Spleen (tissue), 11 donors: ENCODE measurements at regions not wholly inside any gene's neighbourhood (a gene's known extent, or its start where the extent isn't known, plus 50 kb on each side); places are given as distances from the start of the nearest gene placed in this dataset.

Experiments used
- DNase-seq: peaks from one replicate; pipeline ENCODE4 v3.0.0-alpha.2; 2020
- H3K27ac ChIP-seq, 8 donors: fragments of 200-600 bp; sonication (generic) in 7 of 8; 1 replicate in 4 of 8; 2 replicates in 4 of 8; pipeline versions ENCODE4 v1.5.0 to v1.8.0; 2016 to 2021; ENCODE audit warnings: inconsistent platforms in 4 of 8, mild to moderate bottlenecking in 4 of 8, moderate library complexity in 1 of 8
- H3K27me3 ChIP-seq, 7 donors: fragments of 200-600 bp; sonication (generic) in 6 of 7; replicated peaks in 1 of 7; 1 replicate in 4 of 7; 2 replicates in 3 of 7; pipeline versions ENCODE4 v1.5.0 to v1.8.0; 2016 to 2021; ENCODE audit warnings: inconsistent platforms in 3 of 7, mild to moderate bottlenecking in 1 of 7
- H3K36me3 ChIP-seq, 6 donors: fragments of 200-600 bp; sonication (generic) in 5 of 6; 1 replicate in 4 of 6; 2 replicates in 2 of 6; pipeline versions ENCODE4 v1.5.0 to v1.8.0; 2016 to 2021; ENCODE audit warnings: inconsistent platforms in 2 of 6
- H3K4me1 ChIP-seq, 6 donors: fragments of 200-600 bp; sonication (generic) in 5 of 6; 1 replicate in 3 of 6; 2 replicates in 3 of 6; pipeline versions ENCODE4 v1.5.0 to v1.8.0; 2016 to 2021; ENCODE audit warnings: inconsistent platforms in 3 of 6
- H3K4me3 ChIP-seq, 8 donors: fragments of 200-600 bp; sonication (generic) in 7 of 8; 1 replicate in 4 of 8; 2 replicates in 4 of 8; pipeline versions ENCODE4 v1.5.0 to v1.8.0; 2016 to 2021; ENCODE audit warnings: inconsistent platforms in 4 of 8, mild to moderate bottlenecking in 4 of 8, moderate library complexity in 2 of 8
- H3K9me3 ChIP-seq, 8 donors: fragments of 200-600 bp; sonication (generic) in 7 of 8; 1 replicate in 4 of 8; 2 replicates in 4 of 8; pipeline versions ENCODE4 v1.5.0 to v1.8.0; 2016 to 2021; ENCODE audit warnings: inconsistent platforms in 4 of 8
- POLR2A ChIP-seq, 3 donors: fragments of 450-650 bp; IDR thresholded peaks; one replicate each; pipeline ENCODE4 v1.5.1; 2017; ENCODE audit warnings: antibody characterized with exemption in 3 of 3, mild to moderate bottlenecking in 1 of 3
- POLR2AphosphoS5 ChIP-seq, 3 donors: sonication (generic); formaldehyde crosslinking; IDR thresholded peaks; one replicate each; pipeline ENCODE4 v1.5.1; 2017; ENCODE audit warnings: antibody characterized with exemption in 3 of 3
- WGBS, 5 donors: extraction: QIAGEN DNeasy Blood & Tissue Kit in 3 of 5; methylation state at CpG; one replicate each; pipeline versions ENCODE4 v1.1.5 to v1.1.7; 2013 to 2018; 5-methylcytosine and 5-hydroxymethylcytosine counted together
- intact Hi-C: fragments of 100-400 bp; cut with DNase I; formaldehyde crosslinking; loops from one replicate; pipeline ENCODE4 v1.15.0; 2023; ENCODE audit warnings: low total_unique reads
- TF ChIP-seq, protein P1 (sequence below), 11 experiments: fragments of 200-600 bp in 7 of 11; fragments of 450-650 bp in 4 of 11; sonication (generic) in 4 of 11; IDR thresholded peaks in 8 of 11; conservative IDR thresholded peaks in 3 of 11; 1 replicate in 7 of 11; 2 replicates in 4 of 11; pipeline versions ENCODE4 v1.4.0 to v1.8.0; 2016 to 2021; ENCODE audit warnings: antibody characterized with exemption in 11 of 11, inconsistent platforms in 4 of 11, mild to moderate bottlenecking in 1 of 11
- donor health status: healthy with polysubstance abuse.
- donor health status: DM: no; HTN: no; CAD: no; lungs with moderate emphysema.
- donor health status: DM: no; HTN: no; CAD: no.
- donor health status: Bipolar disorder and iron deficiency.
- donor health status: healthy.
- donor health status: DM: no; HTN: no; CAD: no.
- donor health status: DM: yes; HTN: yes; CAD: no.

GRCh38 chr1:229810140-229810539 lies 184.1 kb downstream of the URB2 start:
- Histone ChIP-seq H3K4me1 (no peaks in the 10 kb centered on the region), H3K27me3 (peaks cover 0 to 11% (median 0%) of the 10 kb centered on the region in 7 donors), H3K27ac (no peak overlapping the region), H3K36me3 (no peaks in the 10 kb centered on the region), H3K9me3 (peaks cover under 1 to 46% (median 28%) of the 10 kb centered on the region in 8 donors), H3K4me3 (no peak overlapping the region)
- intact Hi-C loops: no loop called here
- 62 to 79% (median 76%) methylated on average over 1 of the region's 1 CpG for WGBS, 5 donors
- no peak for DNase-seq
- TF ChIP-seq POLR2AphosphoS5 (IDR thresholded peaks at IDR 0.05) (no peak), POLR2A (IDR thresholded peaks at IDR 0.05) (no peak)
- TF ChIP-seq, protein P1, sequence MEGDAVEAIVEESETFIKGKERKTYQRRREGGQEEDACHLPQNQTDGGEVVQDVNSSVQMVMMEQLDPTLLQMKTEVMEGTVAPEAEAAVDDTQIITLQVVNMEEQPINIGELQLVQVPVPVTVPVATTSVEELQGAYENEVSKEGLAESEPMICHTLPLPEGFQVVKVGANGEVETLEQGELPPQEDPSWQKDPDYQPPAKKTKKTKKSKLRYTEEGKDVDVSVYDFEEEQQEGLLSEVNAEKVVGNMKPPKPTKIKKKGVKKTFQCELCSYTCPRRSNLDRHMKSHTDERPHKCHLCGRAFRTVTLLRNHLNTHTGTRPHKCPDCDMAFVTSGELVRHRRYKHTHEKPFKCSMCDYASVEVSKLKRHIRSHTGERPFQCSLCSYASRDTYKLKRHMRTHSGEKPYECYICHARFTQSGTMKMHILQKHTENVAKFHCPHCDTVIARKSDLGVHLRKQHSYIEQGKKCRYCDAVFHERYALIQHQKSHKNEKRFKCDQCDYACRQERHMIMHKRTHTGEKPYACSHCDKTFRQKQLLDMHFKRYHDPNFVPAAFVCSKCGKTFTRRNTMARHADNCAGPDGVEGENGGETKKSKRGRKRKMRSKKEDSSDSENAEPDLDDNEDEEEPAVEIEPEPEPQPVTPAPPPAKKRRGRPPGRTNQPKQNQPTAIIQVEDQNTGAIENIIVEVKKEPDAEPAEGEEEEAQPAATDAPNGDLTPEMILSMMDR (IDR thresholded peaks at IDR 0.05 in 8 of 11, conservative IDR thresholded peaks at IDR 0.05 in 3 of 11): no peak

GRCh38 chr1:229810961-229811360 lies 184.9 kb downstream of the URB2 start:
- no peak for DNase-seq
- TF ChIP-seq POLR2AphosphoS5 (IDR thresholded peaks at IDR 0.05) (no peak), POLR2A (IDR thresholded peaks at IDR 0.05) (no peak)
- TF ChIP-seq, protein P1 (IDR thresholded peaks at IDR 0.05 in 8 of 11, conservative IDR thresholded peaks at IDR 0.05 in 3 of 11): no peak
- H3K4me1 ChIP-seq: no peaks in the 10 kb centered on the region
- H3K27ac ChIP-seq: no peak overlapping the region
- WGBS, 5 donors: 84 to 93% (median 89%) methylated on average over 2 of the region's 2 CpGs
- H3K9me3 ChIP-seq: peaks cover 0 to 37% (median 22%) of the 10 kb centered on the region in 8 donors
- peaks cover 0 to 11% (median 0%) of the 10 kb centered on the region in 7 donors for H3K27me3 ChIP-seq
- no peak overlapping the region for H3K4me3 ChIP-seq
- H3K36me3 ChIP-seq: no peaks in the 10 kb centered on the region
- intact Hi-C loops: no loop called here

DNA sequence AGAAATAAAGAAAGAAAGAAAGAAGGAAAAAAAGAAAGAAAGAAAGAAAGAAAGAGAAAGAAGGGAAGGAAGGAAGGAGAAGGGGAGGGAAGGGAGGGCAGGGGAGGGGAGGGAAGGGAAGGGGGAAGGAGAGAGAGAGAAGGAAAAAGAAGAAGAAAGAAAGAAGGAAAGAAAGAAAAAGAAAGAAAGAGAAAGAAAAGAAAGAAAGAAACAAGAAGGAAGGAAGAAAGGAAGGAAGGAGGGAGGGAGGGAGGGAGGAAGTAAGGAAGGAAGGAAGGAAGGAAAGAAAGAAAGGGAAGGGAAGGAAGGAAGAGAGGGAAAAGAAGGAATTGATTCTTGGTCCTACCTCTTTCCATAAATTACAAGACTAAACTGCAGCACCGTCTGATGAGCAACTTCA lies 186.1 kb downstream of the URB2 start:
- no peaks in the 10 kb centered on the region for H3K4me1 ChIP-seq
- no peak for DNase-seq
- no peak overlapping the region for H3K4me3 ChIP-seq
- H3K27me3 ChIP-seq: peaks cover 0 to 11% (median 0%) of the 10 kb centered on the region in 7 donors
- WGBS, 5 donors: 44 to 61% (median 50%) methylated on average over 1 of the region's 1 CpG
- H3K36me3 ChIP-seq: no peaks in the 10 kb centered on the region
- intact Hi-C loops: no loop called here
- TF ChIP-seq POLR2AphosphoS5 (IDR thresholded peaks at IDR 0.05) (no peak), POLR2A (IDR thresholded peaks at IDR 0.05) (no peak)
- TF ChIP-seq, protein P1 (IDR thresholded peaks at IDR 0.05 in 8 of 11, conservative IDR thresholded peaks at IDR 0.05 in 3 of 11): no peak
- no peak overlapping the region for H3K27ac ChIP-seq
- peaks cover 0 to 28% (median 21%) of the 10 kb centered on the region in 8 donors for H3K9me3 ChIP-seq

DNA sequence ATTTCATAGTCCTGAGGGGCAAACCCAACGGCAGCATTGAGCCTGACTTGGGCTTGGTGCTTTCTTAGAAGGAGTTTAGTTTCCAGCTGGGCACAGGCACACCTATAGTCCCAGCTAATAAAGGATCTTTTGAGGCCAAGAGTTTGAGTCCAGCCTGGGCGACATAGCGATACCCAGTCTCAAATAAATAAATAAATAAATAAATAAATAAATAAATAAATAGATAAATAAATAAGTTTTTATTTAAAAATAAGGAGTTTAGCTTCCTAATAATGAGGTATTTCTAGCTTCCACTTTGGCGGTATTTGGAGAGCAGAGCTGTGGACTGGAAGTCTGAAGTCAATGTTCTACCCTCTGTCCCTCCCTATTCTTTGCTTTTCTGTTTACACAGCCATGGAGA lies 186.6 kb downstream of the URB2 start:
- WGBS, 5 donors: 93 to 96% (median 96%) methylated on average over 4 of the region's 4 CpGs
- DNase-seq: no peak
- H3K27ac ChIP-seq: no peak overlapping the region
- H3K9me3 ChIP-seq: peaks cover 0 to 28% (median 21%) of the 10 kb centered on the region in 8 donors
- TF ChIP-seq POLR2A (IDR thresholded peaks at IDR 0.05) (no peak), POLR2AphosphoS5 (IDR thresholded peaks at IDR 0.05) (no peak)
- TF ChIP-seq, protein P1 (IDR thresholded peaks at IDR 0.05 in 8 of 11, conservative IDR thresholded peaks at IDR 0.05 in 3 of 11): no peak
- no peaks in the 10 kb centered on the region for H3K36me3 ChIP-seq
- intact Hi-C loops: no loop called here
- no peaks in the 10 kb centered on the region for H3K4me1 ChIP-seq
- H3K27me3 ChIP-seq: peaks cover 0 to 11% (median 0%) of the 10 kb centered on the region in 7 donors
- H3K4me3 ChIP-seq: no peak overlapping the region
